ENCODE measurements at regions not wholly inside any gene's neighbourhood (a gene's known extent, or its start where the extent isn't known, plus 50 kb on each side); places are given as distances from the start of the nearest gene placed in this dataset.

DNA sequence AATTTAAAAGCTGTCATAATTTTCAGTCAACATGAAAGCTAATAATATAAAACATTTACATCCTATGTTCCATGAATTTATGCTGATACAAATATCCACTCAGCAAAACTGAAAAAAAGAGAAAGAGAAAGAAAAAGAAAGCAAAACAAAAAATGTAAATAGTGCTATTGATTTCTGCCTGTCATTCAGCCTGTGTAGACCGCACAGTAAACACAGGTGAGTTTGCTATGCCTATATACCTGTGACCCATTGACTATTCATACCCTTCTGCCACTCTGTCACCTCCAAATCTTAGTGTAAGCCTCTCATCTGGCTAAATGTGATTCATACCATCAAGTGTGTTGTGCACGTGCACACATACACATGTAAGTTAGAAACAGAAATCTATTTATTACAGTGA is 359.0 kb upstream of the RORB start:
- peaks cover 22% of the 10 kb centered on the region for H3K9me3 Mint-ChIP-seq
- Histone ChIP-seq H3K27ac (ENCODE audit: low read depth) (no peak overlapping the region), H3K4me2 (no peak overlapping the region)

More for the DNA sequence above, 359.0 kb upstream of the RORB start:
- TF ChIP-seq NANOG (IDR thresholded peaks at IDR 0.05; ENCODE audit: borderline replicate concordance) (no peak), POLR2AphosphoS5 (IDR thresholded peaks at IDR 0.05; ENCODE audit: low read depth) (no peak), ZNF114 (CRISPR knock-in tag; IDR thresholded peaks at IDR 0.05) (no peak), ZNF462 (CRISPR knock-in tag; IDR thresholded peaks at IDR 0.05) (no peak), CREB1 (CRISPR knock-in tag; IDR thresholded peaks at IDR 0.05; ENCODE audit: low read depth) (no peak), JUNB (IDR thresholded peaks at IDR 0.05; ENCODE audit: unreplicated experiment) (no peak), ETS1 (IDR thresholded peaks at IDR 0.05) (no peak), CTCF (conservative IDR thresholded peaks at IDR 0.05; ENCODE audit: low read depth in 2 of 2) (no peak), EZH2phosphoT487 (IDR thresholded peaks at IDR 0.05; ENCODE audit: unreplicated experiment) (no peak), STAT1 (IDR thresholded peaks at IDR 0.05; ENCODE audit: unreplicated experiment) (no peak), EZH2 (IDR thresholded peaks at IDR 0.05; ENCODE audit: low read depth, unreplicated experiment) (no peak), ZNF331 (CRISPR knock-in tag; IDR thresholded peaks at IDR 0.05; ENCODE audit: low read depth) (no peak)
- TF ChIP-seq, protein P1, sequence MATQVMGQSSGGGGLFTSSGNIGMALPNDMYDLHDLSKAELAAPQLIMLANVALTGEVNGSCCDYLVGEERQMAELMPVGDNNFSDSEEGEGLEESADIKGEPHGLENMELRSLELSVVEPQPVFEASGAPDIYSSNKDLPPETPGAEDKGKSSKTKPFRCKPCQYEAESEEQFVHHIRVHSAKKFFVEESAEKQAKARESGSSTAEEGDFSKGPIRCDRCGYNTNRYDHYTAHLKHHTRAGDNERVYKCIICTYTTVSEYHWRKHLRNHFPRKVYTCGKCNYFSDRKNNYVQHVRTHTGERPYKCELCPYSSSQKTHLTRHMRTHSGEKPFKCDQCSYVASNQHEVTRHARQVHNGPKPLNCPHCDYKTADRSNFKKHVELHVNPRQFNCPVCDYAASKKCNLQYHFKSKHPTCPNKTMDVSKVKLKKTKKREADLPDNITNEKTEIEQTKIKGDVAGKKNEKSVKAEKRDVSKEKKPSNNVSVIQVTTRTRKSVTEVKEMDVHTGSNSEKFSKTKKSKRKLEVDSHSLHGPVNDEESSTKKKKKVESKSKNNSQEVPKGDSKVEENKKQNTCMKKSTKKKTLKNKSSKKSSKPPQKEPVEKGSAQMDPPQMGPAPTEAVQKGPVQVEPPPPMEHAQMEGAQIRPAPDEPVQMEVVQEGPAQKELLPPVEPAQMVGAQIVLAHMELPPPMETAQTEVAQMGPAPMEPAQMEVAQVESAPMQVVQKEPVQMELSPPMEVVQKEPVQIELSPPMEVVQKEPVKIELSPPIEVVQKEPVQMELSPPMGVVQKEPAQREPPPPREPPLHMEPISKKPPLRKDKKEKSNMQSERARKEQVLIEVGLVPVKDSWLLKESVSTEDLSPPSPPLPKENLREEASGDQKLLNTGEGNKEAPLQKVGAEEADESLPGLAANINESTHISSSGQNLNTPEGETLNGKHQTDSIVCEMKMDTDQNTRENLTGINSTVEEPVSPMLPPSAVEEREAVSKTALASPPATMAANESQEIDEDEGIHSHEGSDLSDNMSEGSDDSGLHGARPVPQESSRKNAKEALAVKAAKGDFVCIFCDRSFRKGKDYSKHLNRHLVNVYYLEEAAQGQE (IDR thresholded peaks at IDR 0.05; ENCODE audit: unreplicated experiment), result no peak
- Histone ChIP-seq H3K4me3 (no peak overlapping the region), H2AFZ (no peak overlapping the region), H3F3A (replicated peaks; ENCODE audit: low read depth) (no peaks in the 10 kb centered on the region), H4K20me1 (replicated peaks; ENCODE audit: insufficient read depth) (no peaks in the 10 kb centered on the region), H3K9me2 (ENCODE audit: insufficient read depth) (no peaks in the 10 kb centered on the region), H3K36me3 (ENCODE audit: insufficient read depth) (no peaks in the 10 kb centered on the region), H3K4me1 (ENCODE audit: insufficient read depth) (no peaks in the 10 kb centered on the region), H3K27me3 (ENCODE audit: insufficient read depth) (no peaks in the 10 kb centered on the region), H3K79me2 (replicated peaks; ENCODE audit: insufficient read depth) (no peaks in the 10 kb centered on the region)
- H3K27me3 Mint-ChIP-seq (ENCODE audit: insufficient read depth, low read depth, poor library complexity), result no peaks in the 10 kb centered on the region
- H3K4me3 Mint-ChIP-seq, result no peak overlapping the region
- no peaks in the 10 kb centered on the region; the same call in 2 of the 3 replicates for H3K4me1 Mint-ChIP-seq
- peaks cover 10% of the 10 kb centered on the region; the same call in 2 of the 3 replicates for H3K36me3 Mint-ChIP-seq (ENCODE audit: low read depth)
- ATAC-seq (no peak), DNase-seq (ENCODE audit: low spot score) (no peak)
- H3K27ac Mint-ChIP-seq, result no peak overlapping the region
